Aorta (tissue), 5 donors: ENCODE measurements at regions not wholly inside any gene's neighbourhood (a gene's known extent, or its start where the extent isn't known, plus 50 kb on each side); places are given as distances from the start of the nearest gene placed in this dataset.

Experiments used
- ATAC-seq: fragments of 200-7000 bp; cut with Tn5 transposase; one replicate; pipeline ENCODE4 v1.9.1; 2022; ENCODE audit warnings: moderate library complexity; ENCODE audit not compliant: low FRiP score
- DNase-seq, 2 donors: peaks; one replicate each; pipeline ENCODE4 v3.0.0-alpha.2; 2020
- H3K27ac ChIP-seq, 2 donors: one replicate each; pipeline ENCODE4 v1.5.1; 2013; ENCODE audit warnings: low read length in 2 of 2, mild to moderate bottlenecking in 2 of 2, moderate library complexity in 2 of 2, control low read depth in 1 of 2, inconsistent platforms in 1 of 2, low read depth in 1 of 2
- H3K27me3 ChIP-seq, 2 donors: one replicate each; pipeline ENCODE4 v1.6.1; 2013; ENCODE audit warnings: control low read depth in 1 of 2, low read length in 1 of 2, mild to moderate bottlenecking in 1 of 2, moderate library complexity in 1 of 2; ENCODE audit not compliant: insufficient read depth in 2 of 2, control insufficient read depth in 1 of 2
- H3K36me3 ChIP-seq, 2 donors: one replicate each; pipeline ENCODE4 v1.6.1; 2013; ENCODE audit warnings: control low read depth in 1 of 2, low read length in 1 of 2, mild to moderate bottlenecking in 1 of 2; ENCODE audit not compliant: insufficient read depth in 2 of 2, control insufficient read depth in 1 of 2
- H3K4me1 ChIP-seq, 2 donors: one replicate each; pipeline ENCODE4 v1.6.1; 2013; ENCODE audit warnings: low read length in 2 of 2, control low read depth in 1 of 2, mild to moderate bottlenecking in 1 of 2, moderate library complexity in 1 of 2; ENCODE audit not compliant: insufficient read depth in 2 of 2, control insufficient read depth in 1 of 2
- H3K4me3 ChIP-seq, 2 donors: one replicate each; pipeline ENCODE4 v1.5.1; 2013; ENCODE audit warnings: low read length in 2 of 2, control low read depth in 1 of 2, mild to moderate bottlenecking in 1 of 2
- H3K9me3 ChIP-seq: one replicate; pipeline ENCODE4 v1.6.1; 2013; ENCODE audit warnings: mild to moderate bottlenecking, low read length; ENCODE audit not compliant: control insufficient read depth
- WGBS, 2 donors: extraction: QIAGEN DNeasy Blood & Tissue Kit; methylation state at CpG; one replicate each; pipeline ENCODE4 v1.1.7; 2013; 5-methylcytosine and 5-hydroxymethylcytosine counted together
- intact Hi-C, 2 donors: fragments of 100-400 bp; cut with DNase I; formaldehyde crosslinking; loops; one replicate each; pipeline versions ENCODE4 v1.14.2 to v1.15.0; 2022
- donor health status: healthy with polysubstance abuse.
- donor health status: Bipolar disorder and iron deficiency.
- donor health status: DM: no; HTN: no; CAD: no.
- donor health status: DM: no; HTN: no; CAD: no.
- donor health status: DM: yes; HTN: yes; CAD: no.

- Histone ChIP-seq H3K4me3 (no peak overlapping the region), H3K27ac (no peak overlapping the region), H3K36me3 (no peaks in the 10 kb centered on the region), H3K27me3 (no peaks in the 10 kb centered on the region), H3K4me1 (no peaks in the 10 kb centered on the region), H3K9me3 (no peaks in the 10 kb centered on the region)
- intact Hi-C loops, result no loop called here
- 79% methylated on average over 5 of the region's 5 CpGs for WGBS, 2 donors
- DNase-seq (no peak), ATAC-seq (no peak)
These were observed 1119.8 kb downstream of the TSN start for GRCh38 chr2:122875091-122875865.

DNA sequence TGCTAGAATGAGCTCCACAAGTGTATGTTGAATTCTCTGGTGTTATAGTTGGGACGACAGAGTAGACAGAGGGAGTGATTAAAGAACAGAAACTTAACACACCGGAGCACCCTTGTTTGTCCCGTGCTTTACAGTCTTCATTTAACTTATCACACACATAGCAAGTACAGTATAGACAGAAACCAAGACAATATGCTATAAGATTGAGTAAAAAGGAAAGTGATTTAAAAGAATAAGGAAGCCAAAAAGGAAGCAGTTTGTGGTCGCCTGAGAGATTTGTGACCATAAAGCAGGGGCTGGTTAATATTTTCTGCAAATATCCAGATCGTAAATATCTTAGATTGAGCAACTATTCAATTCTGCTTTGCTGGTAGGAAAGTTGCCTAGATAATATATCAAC, 1128.4 kb downstream of the TSN start:
- intact Hi-C loops, result no loop called here
- 54 to 72% methylated on average over 5 of the region's 5 CpGs for WGBS, 2 donors

DNA sequence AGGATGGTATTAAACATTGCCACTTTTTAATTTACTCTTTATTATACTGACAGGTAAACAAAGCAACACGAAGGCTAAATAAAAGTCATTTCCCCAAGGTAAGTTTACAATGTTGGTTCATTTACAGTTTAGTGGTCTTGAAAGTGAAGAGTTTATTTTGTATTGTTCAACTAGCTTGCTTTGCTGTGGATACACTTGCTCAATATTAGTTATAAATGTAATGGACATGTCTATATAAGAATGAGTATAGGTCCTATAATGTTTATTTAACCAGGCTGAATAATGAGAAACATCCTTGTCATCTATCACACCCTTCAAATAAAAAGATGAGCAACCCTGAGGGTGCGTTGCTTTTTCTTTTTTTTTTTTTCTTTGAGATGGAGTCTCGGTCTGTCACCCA, 1129.4 kb downstream of the TSN start:
- Histone ChIP-seq H3K4me3 (no peak overlapping the region), H3K36me3 (no peaks in the 10 kb centered on the region), H3K27ac (no peak overlapping the region), H3K4me1 (no peaks in the 10 kb centered on the region), H3K9me3 (no peaks in the 10 kb centered on the region), H3K27me3 (no peaks in the 10 kb centered on the region)
- 82 to 85% methylated on average over 3 of the region's 3 CpGs for WGBS, 2 donors
- DNase-seq (no peak), ATAC-seq (no peak)
- intact Hi-C loops, result no loop called here

More for the DNA sequence above, 1128.4 kb downstream of the TSN start:
- no peaks in the 10 kb centered on the region for H3K36me3 ChIP-seq
- no peak for DNase-seq
- H3K4me1 ChIP-seq, result no peaks in the 10 kb centered on the region
- no peak for ATAC-seq
- H3K27me3 ChIP-seq, result no peaks in the 10 kb centered on the region
- no peak overlapping the region for H3K4me3 ChIP-seq
- H3K27ac ChIP-seq, result no peak overlapping the region
- H3K9me3 ChIP-seq, result no peaks in the 10 kb centered on the region

GRCh38 chr2:122885436-122885835, 1130.0 kb downstream of the TSN start:
- H3K36me3 ChIP-seq, result no peaks in the 10 kb centered on the region
- WGBS, 2 donors, result 85 to 92% methylated on average over 3 of the region's 3 CpGs
- intact Hi-C loops, result no loop called here
- no peak overlapping the region for H3K4me3 ChIP-seq
- no peaks in the 10 kb centered on the region for H3K4me1 ChIP-seq
- no peaks in the 10 kb centered on the region for H3K27me3 ChIP-seq
- no peaks in the 10 kb centered on the region for H3K9me3 ChIP-seq
- DNase-seq (no peak), ATAC-seq (no peak)
- no peak overlapping the region for H3K27ac ChIP-seq

- ATAC-seq (no peak), DNase-seq (no peak)
- H3K4me1 ChIP-seq, result no peaks in the 10 kb centered on the region
- H3K27me3 ChIP-seq, result peaks cover 0 to 1% of the 10 kb centered on the region in 2 donors
- no peaks in the 10 kb centered on the region for H3K9me3 ChIP-seq
- H3K36me3 ChIP-seq, result no peaks in the 10 kb centered on the region
- H3K4me3 ChIP-seq, result no peak overlapping the region
- intact Hi-C loops, result no loop called here
- H3K27ac ChIP-seq, result no peak overlapping the region
- 54 to 57% methylated on average over 10 of the region's 10 CpGs for WGBS, 2 donors
These were observed 1131.2 kb downstream of the TSN start for GRCh38 chr2:122886479-122887145.

DNA sequence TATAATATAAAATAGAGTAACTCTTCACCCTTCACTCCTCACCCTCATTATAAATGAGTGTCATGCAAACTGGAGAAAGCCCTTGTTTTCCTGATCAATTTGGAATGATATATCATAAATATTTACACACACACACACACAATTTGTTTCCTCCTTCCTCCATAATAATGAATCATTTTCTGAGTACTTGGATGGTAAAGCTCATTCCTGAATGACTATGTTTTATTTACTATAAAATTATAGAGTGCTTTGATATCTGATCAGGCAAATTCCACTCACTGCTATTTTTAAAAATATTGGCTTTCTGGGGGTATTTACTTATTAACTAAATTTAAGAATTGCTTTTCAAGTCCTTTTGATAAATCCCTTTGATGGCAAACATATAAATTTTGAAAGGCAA, 1125.5 kb upstream of the CNTNAP5 start:
- H3K4me3 ChIP-seq, result no peak overlapping the region
- ATAC-seq, result no peak

GRCh38 chr2:122905431-122905830, 1119.7 kb upstream of the CNTNAP5 start:
- intact Hi-C loops, result no loop called here
- no peaks in the 10 kb centered on the region for H3K9me3 ChIP-seq
- WGBS, 2 donors, result 83 to 87% methylated on average over 4 of the region's 4 CpGs

More for the DNA sequence above, 1125.5 kb upstream of the CNTNAP5 start:
- Histone ChIP-seq H3K36me3 (no peaks in the 10 kb centered on the region), H3K9me3 (no peaks in the 10 kb centered on the region), H3K27me3 (no peaks in the 10 kb centered on the region), H3K27ac (no peak overlapping the region), H3K4me1 (no peaks in the 10 kb centered on the region)
- no peak for DNase-seq
- intact Hi-C loops, result no loop called here

GRCh38 chr2:122908159-122908558, 1116.9 kb upstream of the CNTNAP5 start:
- intact Hi-C loops, result no loop called here
- no peaks in the 10 kb centered on the region for H3K36me3 ChIP-seq
- WGBS, 2 donors, result 45 to 65% methylated on average over 1 of the region's 1 CpG
- H3K9me3 ChIP-seq, result peaks cover 1% of the 10 kb centered on the region
- H3K4me3 ChIP-seq, result no peak overlapping the region
- H3K27ac ChIP-seq, result no peak overlapping the region
- ATAC-seq (no peak), DNase-seq (no peak)
- H3K4me1 ChIP-seq, result no peaks in the 10 kb centered on the region
- H3K27me3 ChIP-seq, result no peaks in the 10 kb centered on the region

More at GRCh38 chr2:122905431-122905830, 1119.7 kb upstream of the CNTNAP5 start:
- Histone ChIP-seq H3K4me1 (no peaks in the 10 kb centered on the region), H3K27me3 (no peaks in the 10 kb centered on the region), H3K27ac (no peak overlapping the region), H3K36me3 (no peaks in the 10 kb centered on the region), H3K4me3 (no peak overlapping the region)
- ATAC-seq, result no peak
- no peak for DNase-seq

DNA sequence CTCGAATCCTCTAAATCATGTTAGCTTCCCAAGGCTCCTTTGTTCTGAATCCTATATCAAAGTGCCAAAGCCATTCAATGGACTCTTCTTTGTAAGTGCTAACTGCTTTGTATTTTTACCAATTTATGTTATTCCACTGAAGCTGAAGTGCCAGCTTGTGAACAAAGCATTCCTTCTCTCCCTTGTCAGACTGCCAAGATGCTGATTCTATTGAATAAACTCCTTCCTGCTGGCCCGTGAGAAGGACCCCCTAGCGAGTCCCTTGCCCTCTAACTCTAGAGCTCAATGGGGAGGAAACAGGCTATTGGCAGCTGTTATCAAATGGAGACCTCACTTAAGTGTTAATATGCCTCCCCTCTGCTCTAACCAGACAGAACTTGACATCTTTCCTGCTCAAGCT, 1097.9 kb upstream of the CNTNAP5 start:
- intact Hi-C loops, result no loop called here
- no peaks in the 10 kb centered on the region for H3K4me1 ChIP-seq
- no peaks in the 10 kb centered on the region for H3K9me3 ChIP-seq
- WGBS, 2 donors, result 9 to 17% methylated on average over 3 of the region's 3 CpGs
- H3K27me3 ChIP-seq, result no peaks in the 10 kb centered on the region
- no peak for ATAC-seq
- no peak overlapping the region for H3K4me3 ChIP-seq
- H3K27ac ChIP-seq, result no peak overlapping the region
- DNase-seq, result no peak
- no peaks in the 10 kb centered on the region for H3K36me3 ChIP-seq
